NCI-H446 treated with DMSO at 0.1 percent for 48 hours (cell line): ENCODE measurements at regions not wholly inside any gene's neighbourhood (a gene's known extent, or its start where the extent isn't known, plus 50 kb on each side); places are given as distances from the start of the nearest gene placed in this dataset.

ENCODE experiments used
- DNase-seq: peaks from one replicate; lab custom pipeline; 2025; lab: John Stamatoyannopoulos, UW

DNA sequence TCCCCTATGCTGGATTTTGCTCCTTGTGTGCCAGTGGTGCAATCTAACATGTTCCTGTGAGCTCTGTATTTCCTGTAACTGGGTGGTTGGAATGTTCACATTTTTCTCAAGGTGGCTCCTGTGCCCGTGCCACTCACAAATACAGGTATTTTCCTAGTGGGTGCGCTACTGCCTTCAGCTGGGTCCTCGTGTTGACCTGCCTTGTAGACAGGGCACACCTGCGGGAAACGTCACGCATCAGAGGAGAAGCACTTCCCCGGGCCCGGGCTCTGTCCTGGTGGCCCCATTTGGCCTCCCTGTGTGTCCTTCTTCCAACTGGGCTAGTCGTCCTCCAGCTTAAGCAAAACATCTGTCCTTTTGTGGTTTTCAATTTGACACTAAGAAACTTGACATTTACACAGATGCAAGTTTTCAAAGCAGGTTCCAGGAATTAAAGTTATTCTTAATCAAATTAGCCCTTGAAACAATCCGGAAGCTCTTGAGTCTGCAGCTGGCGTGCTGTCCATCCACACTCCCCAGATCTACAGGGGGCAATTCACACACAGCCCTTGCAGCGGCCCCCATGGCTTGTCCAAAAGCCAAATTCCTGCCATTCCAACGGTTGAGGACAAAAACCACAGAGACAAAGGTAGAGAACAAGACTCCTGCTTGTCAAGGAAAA is 275.1 kb downstream of the CDC5L start:
- no peak for DNase-seq

DNA sequence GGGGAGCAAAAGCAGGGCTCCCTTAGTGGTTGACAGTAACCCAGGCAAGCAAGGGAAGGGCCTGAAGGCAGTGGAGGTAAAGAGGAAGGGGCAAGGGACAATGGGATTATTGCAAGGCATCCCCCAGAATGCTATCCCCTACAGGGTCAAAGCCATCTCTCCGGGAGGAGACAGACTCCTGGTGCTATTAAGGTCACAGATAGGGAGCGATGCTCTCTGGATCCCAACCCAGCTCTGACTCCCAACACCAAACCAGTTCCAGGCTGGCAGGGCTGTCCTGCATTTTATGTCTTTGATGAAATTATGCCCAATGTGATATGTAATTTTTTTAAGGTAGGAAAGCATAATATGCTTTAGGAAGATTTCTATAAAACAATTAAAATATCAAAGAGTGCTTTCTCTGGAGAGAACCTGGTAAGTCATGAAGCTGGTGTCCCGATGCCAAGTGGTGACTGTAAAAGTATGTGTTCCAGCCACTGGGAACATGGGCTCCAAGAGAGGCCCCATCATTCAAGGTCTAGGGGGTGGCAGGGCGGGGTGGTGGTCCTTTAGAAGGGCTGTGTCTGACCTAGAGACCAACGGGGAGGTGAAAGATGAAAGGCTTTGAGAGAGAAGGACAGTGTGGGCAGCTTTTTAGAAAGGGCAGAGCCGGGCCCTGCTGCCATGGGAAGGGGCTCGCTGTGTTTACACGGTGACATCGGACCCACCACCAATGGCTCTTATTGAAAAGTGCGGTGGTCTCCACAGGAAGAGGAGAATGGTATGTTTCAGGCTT is 276.5 kb downstream of the CDC5L start:
- DNase-seq, result no peak

DNA sequence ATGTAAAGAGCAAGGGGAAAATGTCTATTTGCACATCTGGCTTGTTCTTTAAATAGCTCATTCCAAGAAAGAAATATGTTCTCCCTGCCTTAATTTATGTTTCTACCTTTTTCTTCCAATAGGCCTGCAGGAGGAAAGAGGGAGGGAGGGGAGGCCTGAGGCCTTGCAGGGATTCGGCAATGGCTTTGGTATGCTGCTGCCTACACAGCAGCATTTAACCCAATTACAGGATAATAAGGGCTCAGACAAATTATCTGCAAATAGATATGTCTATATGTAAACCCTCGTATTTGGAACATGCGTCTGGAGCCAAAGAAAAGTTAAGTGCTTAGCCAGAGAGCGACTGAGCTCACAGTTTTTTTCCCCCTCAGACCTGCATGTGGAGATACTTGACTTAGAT is 277.2 kb downstream of the CDC5L start:
- no peak for DNase-seq

DNA sequence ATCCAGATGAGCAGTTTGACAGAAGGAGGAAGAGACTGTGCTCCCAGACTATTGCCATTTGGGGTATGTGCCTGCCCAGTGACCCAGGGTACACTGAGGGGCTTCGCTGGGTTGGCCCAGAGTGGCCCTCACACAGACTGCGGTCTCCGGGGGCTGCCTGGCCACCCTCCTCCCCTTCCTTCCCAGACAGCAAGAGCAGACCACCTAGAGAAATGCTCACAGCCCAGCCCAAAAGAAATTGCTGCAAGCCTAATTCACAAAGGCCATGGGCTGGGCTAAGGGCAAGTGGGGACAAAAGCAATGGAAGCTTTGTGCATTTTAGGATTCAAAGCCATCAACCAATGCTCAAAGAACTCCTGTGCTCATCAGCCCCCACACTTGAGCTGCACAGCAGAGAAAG is 277.6 kb downstream of the CDC5L start:
- no peak for DNase-seq

GRCh38 chr6:44665683-44666082 is 278.2 kb downstream of the CDC5L start:
- DNase-seq, result no peak

- DNase-seq, result no peak
Observed at GRCh38 chr6:44666324-44666723, 278.8 kb downstream of the CDC5L start.

DNA sequence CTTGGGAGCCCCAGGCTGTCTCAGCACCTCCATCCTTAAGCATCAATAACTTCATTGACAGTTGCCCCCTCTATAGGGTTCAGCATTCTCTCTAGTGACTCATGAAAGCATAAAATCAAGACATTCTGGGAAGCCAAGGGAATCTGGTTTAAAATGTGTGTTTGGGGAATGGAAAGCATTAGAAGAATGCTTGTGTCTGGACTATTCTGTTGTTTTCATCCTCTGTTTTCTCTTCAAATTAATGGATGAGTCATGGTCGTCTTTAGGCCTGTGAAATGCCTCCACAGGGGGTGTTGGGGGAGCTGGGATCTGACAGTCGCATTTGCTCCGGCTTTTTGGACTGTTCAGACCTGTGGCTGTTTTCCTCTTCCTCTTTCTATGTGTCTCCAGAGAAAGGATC is 279.7 kb downstream of the CDC5L start:
- DNase-seq, result no peak

GRCh38 chr6:44667668-44668390 is 280.3 kb downstream of the CDC5L start:
- DNase-seq, result no peak

GRCh38 chr6:44668391-44668930 is 281.0 kb downstream of the CDC5L start:
- DNase-seq, result no peak

- DNase-seq, result no peak
Observed at GRCh38 chr6:44668976-44669934, 281.7 kb downstream of the CDC5L start.

DNA sequence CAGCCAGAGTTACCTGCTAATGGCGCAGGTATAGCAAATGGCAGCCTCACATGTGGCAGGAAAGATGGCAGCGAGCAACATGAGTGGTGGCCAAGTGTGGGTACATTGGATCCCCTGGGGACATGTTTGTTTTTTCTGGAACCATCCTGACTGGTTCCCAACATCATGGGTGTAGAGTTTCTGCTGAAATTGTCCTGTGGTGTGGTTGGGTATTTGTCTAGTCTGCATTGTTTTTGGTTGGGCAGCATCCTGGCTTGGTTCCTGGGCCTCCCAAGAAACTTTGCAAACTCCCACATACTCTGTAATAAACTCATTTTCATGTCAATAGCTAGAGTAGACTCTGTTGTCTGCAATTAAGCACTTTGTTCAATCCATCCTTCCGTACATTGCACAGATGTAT is 282.6 kb downstream of the CDC5L start:
- no peak for DNase-seq

DNA sequence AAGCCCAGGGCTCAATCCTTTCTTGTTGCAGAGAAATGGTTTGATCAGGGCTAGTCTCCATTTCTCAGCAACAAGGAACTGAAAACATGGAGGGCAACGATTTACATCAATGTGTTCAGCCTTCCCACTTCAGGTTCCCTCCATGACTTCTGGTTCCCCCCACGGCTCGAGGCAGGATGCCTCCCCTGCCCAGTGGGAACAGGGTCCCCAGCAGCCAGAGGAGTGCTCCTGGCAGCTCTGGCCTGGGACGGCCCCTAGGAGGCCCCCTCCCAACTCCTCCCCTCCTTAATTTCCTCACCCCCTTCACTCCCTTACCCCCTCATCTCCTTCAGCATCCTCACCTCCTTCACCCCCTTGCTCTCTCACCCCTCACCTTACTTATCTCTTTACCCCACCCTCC is 283.8 kb downstream of the CDC5L start:
- DNase-seq, result no peak

DNA sequence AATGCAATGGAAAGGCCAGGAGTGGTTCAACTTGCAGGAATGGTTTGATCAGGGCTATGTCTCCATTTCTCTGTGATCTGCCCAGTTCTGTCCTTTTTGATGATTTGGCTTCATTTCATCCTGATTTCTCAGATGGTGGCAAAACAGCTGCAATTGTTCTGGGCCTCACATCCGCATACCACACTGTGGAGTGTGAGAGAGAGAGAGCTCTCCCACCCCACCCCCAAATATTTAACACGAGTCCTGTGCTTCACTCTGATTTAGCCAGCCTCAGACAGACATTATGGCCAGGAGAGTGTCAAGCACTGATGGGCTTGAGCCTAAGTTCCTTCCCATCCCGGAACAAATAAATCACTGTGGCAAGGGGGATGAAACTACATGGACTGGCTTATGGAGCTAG is 284.6 kb downstream of the CDC5L start:
- DNase-seq, result no peak

DNA sequence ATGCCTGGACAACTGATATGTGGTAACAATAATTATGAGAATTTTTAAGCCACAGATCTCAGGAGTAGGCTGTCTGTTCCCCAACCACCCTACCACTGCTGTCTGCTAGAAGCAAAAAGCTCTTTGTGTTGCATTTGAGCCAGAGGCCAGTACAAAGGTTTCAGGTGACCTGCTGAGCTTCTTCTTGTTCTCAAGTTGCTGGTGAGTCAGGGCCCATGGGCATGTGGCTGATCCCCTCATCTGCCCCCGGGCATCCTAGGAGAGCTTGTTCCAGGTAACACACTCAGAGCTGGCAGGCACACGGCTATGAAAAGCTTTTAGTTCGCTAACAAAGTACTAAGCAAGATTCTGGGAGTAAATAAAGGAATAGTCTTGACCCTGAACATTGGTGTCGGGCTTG is 285.3 kb downstream of the CDC5L start:
- DNase-seq, result no peak

GRCh38 chr6:44674226-44675155 is 287.0 kb downstream of the CDC5L start:
- DNase-seq, result no peak

DNA sequence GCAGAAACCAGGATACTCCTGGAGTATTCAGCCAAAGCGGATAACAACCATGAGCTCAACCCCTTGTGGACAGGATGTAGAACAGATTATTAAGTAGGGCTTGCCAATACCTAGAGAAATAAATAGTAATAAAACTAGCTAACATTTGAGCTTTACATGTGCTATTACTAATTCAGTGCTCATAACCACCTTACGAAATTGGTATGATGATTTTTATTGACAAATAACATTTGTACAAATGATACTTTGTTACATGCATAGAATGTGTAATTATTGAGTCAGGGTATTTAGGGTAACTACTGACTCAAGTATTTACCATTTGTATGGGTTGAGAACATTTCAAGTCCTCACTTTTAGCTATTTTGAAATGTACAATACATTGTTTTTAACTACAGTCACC is 287.9 kb downstream of the CDC5L start:
- DNase-seq, result no peak

GRCh38 chr6:44676246-44676790 is 288.8 kb downstream of the CDC5L start:
- no peak for DNase-seq

- DNase-seq, result no peak
Observed at GRCh38 chr6:44676826-44677433, 289.4 kb downstream of the CDC5L start.

GRCh38 chr6:44678252-44678935 is 290.9 kb downstream of the CDC5L start:
- DNase-seq, result no peak
